GM10266 (cell line): ENCODE measurements at regions not wholly inside any gene's neighbourhood (a gene's known extent, or its start where the extent isn't known, plus 50 kb on each side); places are given as distances from the start of the nearest gene placed in this dataset.
"Not testable (repeated sequence)": the region's sequence is repeated elsewhere in the genome, so short reads cannot be mapped to it uniquely, and the experiment has no call there.

Experiments
- DNase-seq: peaks from one replicate; pipeline ENCODE4 v3.0.0; 2012; ENCODE audit errors: extremely low spot score
- TF ChIP-seq, protein P1 (sequence below): IDR thresholded peaks from 2 replicates; pipeline ENCODE4 v1.5.1; 2012; ENCODE audit warnings: mild to moderate bottlenecking, low read depth; ENCODE audit not compliant: control insufficient read depth, insufficient read depth; ENCODE audit errors: missing control alignments

- TF ChIP-seq, protein P1, sequence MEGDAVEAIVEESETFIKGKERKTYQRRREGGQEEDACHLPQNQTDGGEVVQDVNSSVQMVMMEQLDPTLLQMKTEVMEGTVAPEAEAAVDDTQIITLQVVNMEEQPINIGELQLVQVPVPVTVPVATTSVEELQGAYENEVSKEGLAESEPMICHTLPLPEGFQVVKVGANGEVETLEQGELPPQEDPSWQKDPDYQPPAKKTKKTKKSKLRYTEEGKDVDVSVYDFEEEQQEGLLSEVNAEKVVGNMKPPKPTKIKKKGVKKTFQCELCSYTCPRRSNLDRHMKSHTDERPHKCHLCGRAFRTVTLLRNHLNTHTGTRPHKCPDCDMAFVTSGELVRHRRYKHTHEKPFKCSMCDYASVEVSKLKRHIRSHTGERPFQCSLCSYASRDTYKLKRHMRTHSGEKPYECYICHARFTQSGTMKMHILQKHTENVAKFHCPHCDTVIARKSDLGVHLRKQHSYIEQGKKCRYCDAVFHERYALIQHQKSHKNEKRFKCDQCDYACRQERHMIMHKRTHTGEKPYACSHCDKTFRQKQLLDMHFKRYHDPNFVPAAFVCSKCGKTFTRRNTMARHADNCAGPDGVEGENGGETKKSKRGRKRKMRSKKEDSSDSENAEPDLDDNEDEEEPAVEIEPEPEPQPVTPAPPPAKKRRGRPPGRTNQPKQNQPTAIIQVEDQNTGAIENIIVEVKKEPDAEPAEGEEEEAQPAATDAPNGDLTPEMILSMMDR = no peak
- no peak for DNase-seq
These were observed 546.5 kb upstream of the GALNTL6 start for GRCh38 chr4:171266671-171267070.

- TF ChIP-seq, protein P1 = no peak
- no peak for DNase-seq
These were observed 547.9 kb upstream of the GALNTL6 start for GRCh38 chr4:171265190-171265818.

DNA sequence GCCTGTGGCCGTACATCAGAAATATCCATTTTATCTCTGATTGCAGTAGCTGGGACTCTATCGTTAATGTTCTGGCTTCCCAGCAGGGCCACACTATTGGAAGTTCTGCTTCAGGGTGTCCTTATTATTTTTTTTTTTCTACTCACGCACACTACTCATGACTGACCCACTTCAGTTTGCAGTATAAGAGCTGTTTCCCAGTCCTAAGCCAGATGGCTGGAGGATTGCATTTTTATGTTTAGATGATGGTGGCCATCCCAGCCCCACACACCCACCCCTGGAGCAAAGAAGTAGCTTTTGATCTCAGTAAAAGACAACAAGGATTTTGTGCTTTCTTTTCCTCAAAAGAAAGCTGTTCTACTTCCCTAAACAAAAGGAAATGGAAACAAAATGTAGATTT, 557.0 kb upstream of the GALNTL6 start:
- DNase-seq = no peak
- TF ChIP-seq, protein P1 = no peak

GRCh38 chr4:171246948-171247347, 566.3 kb upstream of the GALNTL6 start:
- TF ChIP-seq, protein P1 = no peak
- no peak for DNase-seq

DNA sequence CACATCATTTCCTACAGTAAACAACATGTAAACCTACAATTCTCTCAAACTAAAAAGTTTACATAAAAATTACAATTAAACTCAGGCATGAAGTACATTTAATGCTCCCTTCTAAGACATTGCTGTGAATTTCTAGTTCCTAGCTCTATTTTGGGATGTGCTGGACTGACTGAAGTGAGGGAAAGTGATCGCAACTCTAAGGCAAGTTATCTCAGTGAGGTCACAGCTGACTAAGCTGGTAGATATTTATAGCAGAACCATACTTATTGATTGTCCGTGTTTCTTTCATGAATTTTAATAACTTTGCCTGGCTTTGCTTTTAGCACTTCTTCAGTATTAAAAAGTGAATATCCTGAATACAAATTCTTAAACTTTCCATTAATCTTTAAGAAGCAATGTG, 570.4 kb upstream of the GALNTL6 start:
- TF ChIP-seq, protein P1 = no peak

GRCh38 chr4:171239196-171239595, 574.0 kb upstream of the GALNTL6 start:
- TF ChIP-seq, protein P1 = no peak
- DNase-seq = no peak

More for the DNA sequence above, 570.4 kb upstream of the GALNTL6 start:
- DNase-seq = no peak

GRCh38 chr4:171235521-171235920, 577.7 kb upstream of the GALNTL6 start:
- DNase-seq = no peak
- TF ChIP-seq, protein P1 = no peak

DNA sequence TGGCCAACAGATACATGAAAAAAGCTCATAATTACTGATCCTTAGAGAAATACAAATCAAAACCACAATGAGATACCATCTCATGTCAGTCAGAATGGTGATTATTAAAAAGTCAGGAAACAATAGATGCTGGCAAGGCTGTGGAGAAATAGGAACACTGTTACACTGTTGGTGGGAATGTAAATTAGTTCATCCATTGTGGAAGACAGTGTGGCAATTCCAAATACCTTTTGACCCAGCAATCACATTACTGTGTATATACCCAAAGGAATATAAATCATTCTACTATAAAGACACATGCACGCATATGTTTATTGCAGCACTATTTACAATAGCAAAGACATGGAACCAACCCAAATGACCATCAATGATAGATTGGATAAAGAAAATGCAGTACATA, 583.9 kb upstream of the GALNTL6 start:
- DNase-seq = not testable (repeated sequence)
